ENCODE measurements at regions not wholly inside any gene's neighbourhood (a gene's known extent, or its start where the extent isn't known, plus 50 kb on each side); places are given as distances from the start of the nearest gene placed in this dataset.

DNA sequence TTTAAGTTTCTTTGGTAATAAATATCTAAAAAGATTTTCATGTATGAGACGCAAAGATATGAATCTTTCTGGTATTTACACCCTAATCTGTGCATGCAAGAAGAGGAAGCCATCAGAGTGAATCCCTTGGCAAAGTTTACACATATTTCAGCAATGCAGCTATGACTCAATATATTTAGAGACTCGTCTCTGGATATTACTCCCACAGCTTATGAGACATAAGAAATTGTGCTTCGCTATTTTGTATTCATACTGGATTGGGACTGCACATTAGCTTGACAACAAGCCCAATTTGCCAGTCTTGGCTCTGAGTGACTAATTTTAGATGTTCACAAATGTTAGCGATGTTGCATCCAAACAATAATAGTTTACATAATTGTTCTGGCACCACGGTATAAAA lies 532.0 kb downstream of the CDH11 start:
- TF ChIP-seq, protein P1, sequence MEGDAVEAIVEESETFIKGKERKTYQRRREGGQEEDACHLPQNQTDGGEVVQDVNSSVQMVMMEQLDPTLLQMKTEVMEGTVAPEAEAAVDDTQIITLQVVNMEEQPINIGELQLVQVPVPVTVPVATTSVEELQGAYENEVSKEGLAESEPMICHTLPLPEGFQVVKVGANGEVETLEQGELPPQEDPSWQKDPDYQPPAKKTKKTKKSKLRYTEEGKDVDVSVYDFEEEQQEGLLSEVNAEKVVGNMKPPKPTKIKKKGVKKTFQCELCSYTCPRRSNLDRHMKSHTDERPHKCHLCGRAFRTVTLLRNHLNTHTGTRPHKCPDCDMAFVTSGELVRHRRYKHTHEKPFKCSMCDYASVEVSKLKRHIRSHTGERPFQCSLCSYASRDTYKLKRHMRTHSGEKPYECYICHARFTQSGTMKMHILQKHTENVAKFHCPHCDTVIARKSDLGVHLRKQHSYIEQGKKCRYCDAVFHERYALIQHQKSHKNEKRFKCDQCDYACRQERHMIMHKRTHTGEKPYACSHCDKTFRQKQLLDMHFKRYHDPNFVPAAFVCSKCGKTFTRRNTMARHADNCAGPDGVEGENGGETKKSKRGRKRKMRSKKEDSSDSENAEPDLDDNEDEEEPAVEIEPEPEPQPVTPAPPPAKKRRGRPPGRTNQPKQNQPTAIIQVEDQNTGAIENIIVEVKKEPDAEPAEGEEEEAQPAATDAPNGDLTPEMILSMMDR (IDR thresholded peaks at IDR 0.05), result no peak
- H3K27me3 ChIP-seq (replicated peaks; ENCODE audit: insufficient read depth), result no peaks in the 10 kb centered on the region
- ATAC-seq (ENCODE audit: insufficient number of reproducible peaks, low FRiP score, low read depth) (no peak), DNase-seq (ENCODE audit: low spot score) (no peak)
- no peaks in the 10 kb centered on the region for H3K9me3 ChIP-seq
- no peak overlapping the region for H3K27ac ChIP-seq
- no peak overlapping the region for H3K4me3 ChIP-seq
- H3K36me3 ChIP-seq, result no peaks in the 10 kb centered on the region
- H3K4me1 ChIP-seq (ENCODE audit: control insufficient read depth in 1 of 2, low read depth in 2 of 2), result no peaks in the 10 kb centered on the region

DNA sequence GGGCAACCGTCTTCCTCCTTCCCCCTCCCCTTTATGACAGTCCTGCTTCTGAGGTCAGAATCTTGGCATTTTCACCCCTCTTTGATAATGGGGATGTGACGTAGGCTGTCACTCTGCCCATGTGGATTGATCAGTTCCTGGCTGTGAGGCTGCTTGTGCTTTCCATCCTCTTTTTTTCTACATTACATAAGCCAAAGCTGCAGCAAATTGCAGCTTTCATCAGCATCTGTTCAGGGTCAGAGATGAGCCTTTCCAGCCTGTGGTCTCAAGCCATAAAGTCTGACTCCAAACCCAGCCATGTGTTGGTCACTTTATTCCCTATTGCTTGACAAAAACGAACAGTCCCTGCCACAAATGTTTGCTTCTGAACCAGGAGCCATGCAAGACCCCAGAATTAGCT lies 535.1 kb downstream of the CDH11 start:
- Histone ChIP-seq H3K27me3 (replicated peaks; ENCODE audit: insufficient read depth) (no peaks in the 10 kb centered on the region), H3K4me1 (ENCODE audit: control insufficient read depth in 1 of 2, low read depth in 2 of 2) (no peaks in the 10 kb centered on the region), H3K9me3 (no peaks in the 10 kb centered on the region), H3K36me3 (no peaks in the 10 kb centered on the region), H3K4me3 (no peak overlapping the region), H3K27ac (no peak overlapping the region)
- DNase-seq (ENCODE audit: low spot score), result no peak
- ATAC-seq (ENCODE audit: insufficient number of reproducible peaks, low FRiP score, low read depth), result no peak
- TF ChIP-seq, protein P1 (IDR thresholded peaks at IDR 0.05), result no peak

DNA sequence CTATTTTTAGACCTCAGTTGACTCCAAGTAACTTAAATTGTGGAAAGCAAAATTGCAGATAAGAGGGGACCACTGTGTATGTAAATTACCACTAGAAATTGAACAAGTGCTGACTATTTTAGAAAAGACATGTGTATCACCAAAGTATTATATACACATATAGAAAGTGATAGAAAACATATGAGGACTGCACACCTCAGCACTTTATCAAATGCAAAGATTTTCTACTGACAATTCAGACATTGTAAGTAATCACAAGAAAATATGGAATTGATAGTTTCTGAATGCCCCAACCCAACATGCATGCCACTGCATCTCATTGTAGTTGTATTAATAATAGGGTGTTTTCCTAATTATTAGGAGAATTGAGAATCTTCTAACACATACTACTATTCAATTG lies 536.5 kb downstream of the CDH11 start:
- Histone ChIP-seq H3K9me3 (no peaks in the 10 kb centered on the region), H3K36me3 (no peaks in the 10 kb centered on the region), H3K27me3 (replicated peaks; ENCODE audit: insufficient read depth) (no peaks in the 10 kb centered on the region), H3K27ac (no peak overlapping the region), H3K4me3 (no peak overlapping the region), H3K4me1 (ENCODE audit: control insufficient read depth in 1 of 2, low read depth in 2 of 2) (no peaks in the 10 kb centered on the region)
- ATAC-seq (ENCODE audit: insufficient number of reproducible peaks, low FRiP score, low read depth) (no peak), DNase-seq (ENCODE audit: low spot score) (no peak)
- TF ChIP-seq, protein P1 (IDR thresholded peaks at IDR 0.05), result no peak

DNA sequence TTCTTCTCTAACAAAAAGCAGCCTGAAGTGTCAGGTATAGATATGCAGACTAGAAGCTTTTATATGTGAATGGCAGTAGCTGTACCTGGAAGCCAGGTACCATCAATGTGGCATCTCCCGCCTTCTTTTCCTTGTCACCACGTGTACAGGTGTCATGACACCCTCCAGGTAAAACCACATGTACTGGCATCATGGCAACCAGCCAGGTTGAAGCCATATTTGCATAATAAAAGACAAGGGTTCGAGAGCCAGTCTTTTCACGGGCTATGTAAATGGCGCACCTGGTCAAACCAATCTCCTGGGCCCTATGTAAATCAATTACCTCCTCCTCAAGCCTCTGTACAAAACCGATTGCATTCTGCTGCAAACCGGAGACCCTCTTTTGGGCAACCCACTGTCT lies 541.3 kb downstream of the CDH11 start:
- no peak for DNase-seq (ENCODE audit: low spot score)
- TF ChIP-seq, protein P1 (IDR thresholded peaks at IDR 0.05), result no peak
- no peak overlapping the region for H3K4me3 ChIP-seq

DNA sequence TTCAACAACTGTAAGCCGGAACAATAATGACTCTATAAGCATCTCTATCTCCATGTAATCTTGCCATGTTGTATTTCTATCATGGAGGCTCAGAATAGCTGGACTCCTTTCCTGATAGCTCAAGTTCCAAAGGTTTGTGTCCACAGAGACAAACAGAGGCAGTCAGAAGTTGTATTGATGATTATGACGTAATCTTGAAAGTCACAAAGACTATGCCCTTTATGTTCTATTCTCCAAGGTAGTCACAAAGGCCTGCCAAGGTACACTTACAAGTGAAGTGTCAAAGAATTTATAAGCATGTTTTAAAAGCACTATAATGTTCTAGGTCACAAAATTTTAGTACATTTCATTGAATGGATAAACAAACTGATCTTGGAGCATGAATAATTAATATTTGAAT lies 542.2 kb downstream of the CDH11 start:
- ATAC-seq (ENCODE audit: insufficient number of reproducible peaks, low FRiP score, low read depth) (no peak), DNase-seq (ENCODE audit: low spot score) (no peak)
- H3K4me3 ChIP-seq, result no peak overlapping the region
- H3K27me3 ChIP-seq (replicated peaks; ENCODE audit: insufficient read depth), result no peaks in the 10 kb centered on the region
- no peaks in the 10 kb centered on the region for H3K36me3 ChIP-seq
- H3K4me1 ChIP-seq (ENCODE audit: control insufficient read depth in 1 of 2, low read depth in 2 of 2), result no peaks in the 10 kb centered on the region
- TF ChIP-seq, protein P1 (IDR thresholded peaks at IDR 0.05), result no peak
- no peak overlapping the region for H3K27ac ChIP-seq
- H3K9me3 ChIP-seq, result no peaks in the 10 kb centered on the region

More for the DNA sequence above, 541.3 kb downstream of the CDH11 start:
- H3K27me3 ChIP-seq (replicated peaks; ENCODE audit: insufficient read depth), result no peaks in the 10 kb centered on the region
- H3K27ac ChIP-seq, result no peak overlapping the region
- H3K9me3 ChIP-seq, result no peaks in the 10 kb centered on the region
- H3K4me1 ChIP-seq (ENCODE audit: control insufficient read depth in 1 of 2, low read depth in 2 of 2), result no peaks in the 10 kb centered on the region
- ATAC-seq (ENCODE audit: insufficient number of reproducible peaks, low FRiP score, low read depth), result no peak
- no peaks in the 10 kb centered on the region for H3K36me3 ChIP-seq
